ENCODE measurements at regions not wholly inside any gene's neighbourhood (a gene's known extent, or its start where the extent isn't known, plus 50 kb on each side); places are given as distances from the start of the nearest gene placed in this dataset.

- no peak for TF ChIP-seq EZH2 (IDR thresholded peaks at IDR 0.05)
- no peak for TF ChIP-seq POLR2AphosphoS5 (IDR thresholded peaks at IDR 0.05; ENCODE audit: borderline replicate concordance, low read depth, low read length)
- TF ChIP-seq FOXP2 (optimal IDR thresholded peaks at IDR 0.05; ENCODE audit: control extremely low read depth, extremely low read length, insufficient read depth): no peak
These were observed 77.3 kb upstream of the LARP1 start for GRCh38 chr5:154677921-154678320.
